ENCODE measurements at regions not wholly inside any gene's neighbourhood (a gene's known extent, or its start where the extent isn't known, plus 50 kb on each side); places are given as distances from the start of the nearest gene placed in this dataset.

GRCh38 chr3:127487196-127487595, 103.3 kb downstream of the TPRA1 start:
- no peak for TF ChIP-seq POLR2A (IDR thresholded peaks at IDR 0.05)
- TF ChIP-seq, protein P1, sequence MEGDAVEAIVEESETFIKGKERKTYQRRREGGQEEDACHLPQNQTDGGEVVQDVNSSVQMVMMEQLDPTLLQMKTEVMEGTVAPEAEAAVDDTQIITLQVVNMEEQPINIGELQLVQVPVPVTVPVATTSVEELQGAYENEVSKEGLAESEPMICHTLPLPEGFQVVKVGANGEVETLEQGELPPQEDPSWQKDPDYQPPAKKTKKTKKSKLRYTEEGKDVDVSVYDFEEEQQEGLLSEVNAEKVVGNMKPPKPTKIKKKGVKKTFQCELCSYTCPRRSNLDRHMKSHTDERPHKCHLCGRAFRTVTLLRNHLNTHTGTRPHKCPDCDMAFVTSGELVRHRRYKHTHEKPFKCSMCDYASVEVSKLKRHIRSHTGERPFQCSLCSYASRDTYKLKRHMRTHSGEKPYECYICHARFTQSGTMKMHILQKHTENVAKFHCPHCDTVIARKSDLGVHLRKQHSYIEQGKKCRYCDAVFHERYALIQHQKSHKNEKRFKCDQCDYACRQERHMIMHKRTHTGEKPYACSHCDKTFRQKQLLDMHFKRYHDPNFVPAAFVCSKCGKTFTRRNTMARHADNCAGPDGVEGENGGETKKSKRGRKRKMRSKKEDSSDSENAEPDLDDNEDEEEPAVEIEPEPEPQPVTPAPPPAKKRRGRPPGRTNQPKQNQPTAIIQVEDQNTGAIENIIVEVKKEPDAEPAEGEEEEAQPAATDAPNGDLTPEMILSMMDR (IDR thresholded peaks at IDR 0.05) = no peak

All from testis (tissue), 2 donors.